ENCODE measurements at regions not wholly inside any gene's neighbourhood (a gene's known extent, or its start where the extent isn't known, plus 50 kb on each side); places are given as distances from the start of the nearest gene placed in this dataset.
A peak's percentile ranks its signal among the peaks of the same experiment; 100 is the strongest.

DNA sequence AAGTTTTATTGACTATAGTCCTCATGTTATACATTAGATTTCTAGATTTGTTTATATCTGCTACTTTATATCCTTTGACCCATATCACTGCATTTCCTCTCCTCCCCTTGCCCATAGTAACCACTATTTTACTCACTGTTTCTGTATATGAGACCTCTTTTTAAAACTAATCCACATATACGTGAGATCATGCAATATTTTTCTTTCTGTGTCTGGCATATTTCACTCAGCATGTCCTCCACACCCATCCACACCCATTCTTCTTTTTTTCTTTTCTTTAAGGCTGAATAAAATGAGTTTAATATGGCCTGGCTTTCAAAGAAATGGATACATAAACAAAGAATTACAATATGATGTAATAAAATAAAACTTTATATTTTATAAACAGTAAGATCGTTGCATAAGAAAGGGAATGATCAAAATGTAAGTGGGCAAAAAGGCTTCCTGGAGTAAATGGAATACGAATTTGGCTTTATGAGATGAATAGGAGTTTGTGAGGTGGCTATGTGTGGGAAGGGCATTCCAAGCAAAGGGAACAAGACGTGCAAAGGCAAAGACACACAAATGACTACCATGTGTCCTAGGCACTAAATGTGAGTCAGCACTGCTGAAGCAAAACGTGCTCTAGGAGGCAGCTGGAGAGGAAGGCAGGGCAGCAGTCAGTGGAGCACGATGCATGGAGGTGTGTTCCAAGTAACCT lies 53.2 kb upstream of the HIF1A start:
- peak overlapping the region in 1 of 9 donors; percentile 1 for H3K27ac Mint-ChIP-seq
- H3K9me3 Mint-ChIP-seq, result peaks cover 0 to 10% (median 0%) of the 10 kb centered on the region in 11 donors
- H3K27me3 ChIP-seq (ENCODE audit: control insufficient read depth in 2 of 2, insufficient read depth in 2 of 2, low read length in 2 of 2), result no peaks in the 10 kb centered on the region
- H3K36me3 ChIP-seq (ENCODE audit: control insufficient read depth in 2 of 3, insufficient read depth in 3 of 3, low read length in 3 of 3), result no peaks in the 10 kb centered on the region
- no peaks in the 10 kb centered on the region for H3K4me1 ChIP-seq (ENCODE audit: control insufficient read depth in 2 of 2, insufficient read depth in 2 of 2, low read length in 2 of 2)
- ATAC-seq (no peak), DNase-seq (no peak)
- no peak overlapping the region for H3K4me3 Mint-ChIP-seq
- H3K4me3 ChIP-seq (ENCODE audit: low read length), result no peak overlapping the region
- peaks cover 7 to 33% (median 16%) of the 10 kb centered on the region in 7 donors for H3K4me1 Mint-ChIP-seq
- H3K36me3 Mint-ChIP-seq, result peaks cover 0 to 6% (median 0%) of the 10 kb centered on the region in 5 donors
- intact Hi-C loops (cut with micrococcal nuclease), result no loop called here
- H3K27me3 Mint-ChIP-seq, result peaks cover 0 to 2% (median 0%) of the 10 kb centered on the region in 5 donors
- ChIA-PET POLR2A (interaction anchor here (0.6 kb wide), 1 partner anchor 20 kb away, joined by 3 read pairs; no protein-coding TSS in a partner anchor), CTCF (no interaction called here)
- H3K9me3 ChIP-seq (ENCODE audit: control insufficient read depth in 2 of 3, low read length in 3 of 3), result no peaks in the 10 kb centered on the region
- H3K27ac ChIP-seq (ENCODE audit: low read depth, low read length), result no peak overlapping the region

- ChIA-PET CTCF (no interaction called here), POLR2A (interaction anchor here (0.6 kb wide), 1 partner anchor 19 kb away, joined by 3 read pairs; no protein-coding TSS in a partner anchor)
- Histone ChIP-seq H3K36me3 (ENCODE audit: control insufficient read depth in 2 of 3, insufficient read depth in 3 of 3, low read length in 3 of 3) (no peaks in the 10 kb centered on the region), H3K27ac (ENCODE audit: low read depth, low read length) (no peak overlapping the region), H3K4me3 (ENCODE audit: low read length) (no peak overlapping the region), H3K9me3 (ENCODE audit: control insufficient read depth in 2 of 3, low read length in 3 of 3) (no peaks in the 10 kb centered on the region), H3K27me3 (ENCODE audit: control insufficient read depth in 2 of 2, insufficient read depth in 2 of 2, low read length in 2 of 2) (no peaks in the 10 kb centered on the region), H3K4me1 (ENCODE audit: control insufficient read depth in 2 of 2, insufficient read depth in 2 of 2, low read length in 2 of 2) (no peaks in the 10 kb centered on the region)
- ATAC-seq (no peak), DNase-seq (no peak)
- intact Hi-C loops (cut with micrococcal nuclease), result no loop called here
- H3K36me3 Mint-ChIP-seq, result peaks cover 0 to 4% (median 0%) of the 10 kb centered on the region in 5 donors
- peaks cover 0 to 2% (median 0%) of the 10 kb centered on the region in 5 donors for H3K27me3 Mint-ChIP-seq
- no peak overlapping the region for H3K4me3 Mint-ChIP-seq
- peaks cover 0 to 7% (median 0%) of the 10 kb centered on the region in 11 donors for H3K9me3 Mint-ChIP-seq
- peaks cover 6 to 36% (median 18%) of the 10 kb centered on the region in 7 donors for H3K4me1 Mint-ChIP-seq
- peak overlapping the region in 1 of 9 donors; percentile 1 for H3K27ac Mint-ChIP-seq
Measured at GRCh38 chr14:61642614-61642982, 52.7 kb upstream of the HIF1A start.

DNA sequence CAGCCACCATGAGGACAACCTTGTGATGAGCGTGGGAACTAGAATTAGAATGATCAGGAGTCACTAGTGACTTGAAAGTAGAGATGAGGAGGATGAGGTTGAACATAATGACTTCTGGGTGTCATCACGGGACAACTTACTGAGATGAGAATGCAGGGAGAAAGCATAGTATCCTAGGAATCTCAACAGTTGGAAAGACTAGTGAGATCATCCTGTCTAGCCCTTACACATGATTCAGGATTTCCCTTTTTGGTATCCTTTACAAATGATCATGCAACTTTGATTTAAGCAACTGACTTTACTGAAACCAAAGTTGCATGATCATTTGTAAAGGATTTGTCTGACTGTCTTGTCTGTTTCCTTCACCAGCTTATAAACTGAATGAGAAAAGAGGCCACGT lies 51.8 kb upstream of the HIF1A start:
- ATAC-seq (no peak), DNase-seq (no peak)
- H3K36me3 Mint-ChIP-seq, result peaks cover 0 to 2% (median 0%) of the 10 kb centered on the region in 5 donors
- H3K4me1 Mint-ChIP-seq, result peaks cover 10 to 45% (median 23%) of the 10 kb centered on the region in 7 donors
- Histone ChIP-seq H3K4me3 (ENCODE audit: low read length) (no peak overlapping the region), H3K27me3 (ENCODE audit: control insufficient read depth in 2 of 2, insufficient read depth in 2 of 2, low read length in 2 of 2) (no peaks in the 10 kb centered on the region), H3K9me3 (ENCODE audit: control insufficient read depth in 2 of 3, low read length in 3 of 3) (no peaks in the 10 kb centered on the region), H3K36me3 (ENCODE audit: control insufficient read depth in 2 of 3, insufficient read depth in 3 of 3, low read length in 3 of 3) (no peaks in the 10 kb centered on the region), H3K4me1 (ENCODE audit: control insufficient read depth in 2 of 2, insufficient read depth in 2 of 2, low read length in 2 of 2) (peaks cover 4% of the 10 kb centered on the region in 2 donors), H3K27ac (ENCODE audit: low read depth, low read length) (no peak overlapping the region)
- intact Hi-C loops (cut with micrococcal nuclease), result no loop called here
- peaks cover 0 to 2% (median 0%) of the 10 kb centered on the region in 5 donors for H3K27me3 Mint-ChIP-seq
- no peak overlapping the region for H3K27ac Mint-ChIP-seq
- H3K4me3 Mint-ChIP-seq, result no peak overlapping the region
- H3K9me3 Mint-ChIP-seq, result peaks cover 0 to 7% (median 0%) of the 10 kb centered on the region in 11 donors
- POLR2A ChIA-PET, result interaction anchor here (0.6 kb wide), 1 partner anchor 58 kb away, joined by 3 read pairs; no protein-coding TSS in a partner anchor
- CTCF ChIA-PET, result no interaction called here

DNA sequence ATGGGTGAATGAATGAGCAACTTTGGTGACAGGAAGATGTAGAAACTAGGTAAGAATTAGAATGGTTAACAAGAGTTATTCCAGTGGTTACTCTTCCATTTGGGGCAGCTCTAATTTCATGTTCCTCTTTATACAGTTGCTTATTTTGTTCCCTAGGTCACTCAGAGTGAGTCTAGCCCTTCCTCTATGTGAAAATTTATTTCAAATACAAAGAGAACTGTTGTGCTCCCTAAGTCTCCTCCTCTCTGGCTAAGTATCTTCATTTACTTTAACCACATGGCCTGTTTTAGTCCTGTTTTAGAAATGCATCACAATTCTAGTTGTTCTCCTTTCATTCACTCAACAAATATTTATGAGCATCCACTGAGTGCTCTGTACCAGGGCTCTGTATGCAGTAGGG lies 51.1 kb upstream of the HIF1A start:
- CTCF ChIA-PET, result no interaction called here
- no peak overlapping the region for H3K27ac ChIP-seq (ENCODE audit: low read depth, low read length)

GRCh38 chr14:61644834-61645233 lies 50.5 kb upstream of the HIF1A start:
- no peaks in the 10 kb centered on the region for H3K9me3 ChIP-seq (ENCODE audit: control insufficient read depth in 2 of 3, low read length in 3 of 3)
- Mint-ChIP-seq H3K9me3 (peaks cover 0 to 4% (median 0%) of the 10 kb centered on the region in 11 donors), H3K27me3 (peaks cover 0 to 2% (median 0%) of the 10 kb centered on the region in 5 donors), H3K4me3 (no peak overlapping the region), H3K4me1 (peaks cover 18 to 57% (median 33%) of the 10 kb centered on the region in 7 donors), H3K27ac (peak overlapping the region in 2 of 9 donors; percentile 17 to 38), H3K36me3 (peaks cover 0 to 2% (median 0%) of the 10 kb centered on the region in 5 donors)
- H3K4me1 ChIP-seq (ENCODE audit: control insufficient read depth in 2 of 2, insufficient read depth in 2 of 2, low read length in 2 of 2), result peaks cover 8 to 16% of the 10 kb centered on the region in 2 donors
- H3K27ac ChIP-seq (ENCODE audit: low read depth, low read length), result no peak overlapping the region
- CTCF ChIA-PET, result no interaction called here
- no peaks in the 10 kb centered on the region for H3K36me3 ChIP-seq (ENCODE audit: control insufficient read depth in 2 of 3, insufficient read depth in 3 of 3, low read length in 3 of 3)
- intact Hi-C loops (cut with micrococcal nuclease), result loop anchor here in 1 of 2 donors (5.0 kb wide), 1 partner anchor 38 kb away; no protein-coding TSS in a partner anchor
- DNase-seq (peak in 1 of 9 donors; percentile 18), ATAC-seq (no peak)
- H3K4me3 ChIP-seq (ENCODE audit: low read length), result no peak overlapping the region
- POLR2A ChIA-PET, result no interaction called here
- H3K27me3 ChIP-seq (ENCODE audit: control insufficient read depth in 2 of 2, insufficient read depth in 2 of 2, low read length in 2 of 2), result no peaks in the 10 kb centered on the region

More for the DNA sequence above, 51.1 kb upstream of the HIF1A start:
- H3K4me1 Mint-ChIP-seq, result peaks cover 12 to 51% (median 27%) of the 10 kb centered on the region in 7 donors
- peak overlapping the region in 1 of 9 donors; percentile 51 for H3K27ac Mint-ChIP-seq
- H3K4me3 Mint-ChIP-seq, result no peak overlapping the region
- intact Hi-C loops (cut with micrococcal nuclease), result no loop called here
- H3K27me3 ChIP-seq (ENCODE audit: control insufficient read depth in 2 of 2, insufficient read depth in 2 of 2, low read length in 2 of 2), result no peaks in the 10 kb centered on the region
- H3K9me3 Mint-ChIP-seq, result peaks cover 0 to 5% (median 0%) of the 10 kb centered on the region in 11 donors
- no peak for ATAC-seq
- no peak for DNase-seq
- no peaks in the 10 kb centered on the region for H3K36me3 ChIP-seq (ENCODE audit: control insufficient read depth in 2 of 3, insufficient read depth in 3 of 3, low read length in 3 of 3)
- H3K9me3 ChIP-seq (ENCODE audit: control insufficient read depth in 2 of 3, low read length in 3 of 3), result no peaks in the 10 kb centered on the region
- peaks cover 8 to 10% of the 10 kb centered on the region in 2 donors for H3K4me1 ChIP-seq (ENCODE audit: control insufficient read depth in 2 of 2, insufficient read depth in 2 of 2, low read length in 2 of 2)
- peaks cover 0 to 2% (median 0%) of the 10 kb centered on the region in 5 donors for H3K27me3 Mint-ChIP-seq
- no peak overlapping the region for H3K4me3 ChIP-seq (ENCODE audit: low read length)
- peaks cover 0 to 2% (median 0%) of the 10 kb centered on the region in 5 donors for H3K36me3 Mint-ChIP-seq
- POLR2A ChIA-PET, result interaction anchor here (0.6 kb wide), 1 partner anchor 57 kb away, joined by 3 read pairs; no protein-coding TSS in a partner anchor

DNA sequence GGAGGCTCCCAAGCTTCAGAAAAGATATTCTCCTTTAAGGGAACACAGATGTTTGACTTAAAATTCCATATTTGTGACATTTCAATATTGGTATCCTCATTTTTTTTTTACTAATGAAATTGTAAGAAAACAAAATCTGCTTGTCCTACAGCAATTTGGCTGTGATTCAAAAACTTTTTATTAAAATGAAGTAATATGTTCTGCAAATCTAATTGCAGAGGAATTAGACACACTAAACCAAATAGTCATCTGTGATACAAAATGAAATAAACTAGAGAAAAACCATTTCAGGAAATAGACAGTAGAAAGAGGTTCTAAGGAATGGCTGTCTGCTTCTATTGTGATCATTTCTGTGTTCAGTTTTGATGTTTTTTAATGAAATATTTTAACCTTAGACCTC lies 50.1 kb upstream of the HIF1A start:
- Mint-ChIP-seq H3K27me3 (peaks cover 0 to 2% (median 0%) of the 10 kb centered on the region in 5 donors), H3K9me3 (peaks cover 0 to 4% (median 0%) of the 10 kb centered on the region in 11 donors), H3K4me1 (peaks cover 18 to 57% (median 33%) of the 10 kb centered on the region in 7 donors), H3K36me3 (peaks cover 0 to 2% (median 0%) of the 10 kb centered on the region in 5 donors), H3K27ac (no peak overlapping the region), H3K4me3 (no peak overlapping the region)
- Histone ChIP-seq H3K36me3 (ENCODE audit: control insufficient read depth in 2 of 3, insufficient read depth in 3 of 3, low read length in 3 of 3) (no peaks in the 10 kb centered on the region), H3K4me3 (ENCODE audit: low read length) (no peak overlapping the region), H3K27ac (ENCODE audit: low read depth, low read length) (no peak overlapping the region), H3K4me1 (ENCODE audit: control insufficient read depth in 2 of 2, insufficient read depth in 2 of 2, low read length in 2 of 2) (peaks cover 8 to 16% of the 10 kb centered on the region in 2 donors), H3K9me3 (ENCODE audit: control insufficient read depth in 2 of 3, low read length in 3 of 3) (no peaks in the 10 kb centered on the region), H3K27me3 (ENCODE audit: control insufficient read depth in 2 of 2, insufficient read depth in 2 of 2, low read length in 2 of 2) (no peaks in the 10 kb centered on the region)
- POLR2A ChIA-PET, result no interaction called here
- CTCF ChIA-PET, result no interaction called here
- intact Hi-C loops (cut with micrococcal nuclease), result loop anchor here in 1 of 2 donors (5.0 kb wide), 1 partner anchor 38 kb away; no protein-coding TSS in a partner anchor
- DNase-seq, result no peak
- ATAC-seq, result no peak
